OCI-LY7 (cell line): ENCODE measurements at regions not wholly inside any gene's neighbourhood (a gene's known extent, or its start where the extent isn't known, plus 50 kb on each side); places are given as distances from the start of the nearest gene placed in this dataset.

ENCODE experiments used
- CTCF ChIP-seq: fragments of 200-600 bp; sonication (generic); conservative IDR thresholded peaks from 2 replicates; pipeline ENCODE4 v1.5.1; 2014; ENCODE audit warnings: mild to moderate bottlenecking, antibody characterized with exemption, low read length, moderate library complexity, mixed read lengths
- EZH2phosphoT487 ChIP-seq: fragments of 200-600 bp; sonication (generic); IDR thresholded peaks from 2 replicates; pipeline ENCODE4 v1.6.1; 2018; ENCODE audit warnings: low read depth, borderline replicate concordance, mild to moderate bottlenecking, mixed run types, antibody characterized with exemption, low read length, moderate library complexity, mixed read lengths

GRCh38 chr10:84945791-84946190, 617.4 kb downstream of the CCSER2 start:
- TF ChIP-seq CTCF (no peak), EZH2phosphoT487 (no peak)
